Psoas muscle (tissue), 7 donors: ENCODE measurements at regions not wholly inside any gene's neighbourhood (a gene's known extent, or its start where the extent isn't known, plus 50 kb on each side); places are given as distances from the start of the nearest gene placed in this dataset.
A peak's percentile ranks its signal among the peaks of the same experiment; 100 is the strongest.
"Not testable (repeated sequence)": the region's sequence is repeated elsewhere in the genome, so short reads cannot be mapped to it uniquely, and the experiment has no call there.

Experiments used
- ATAC-seq, 4 donors: fragments of 200-7000 bp; cut with Tn5 transposase; one replicate each; pipeline ENCODE4 v1.9.1; 2020; ENCODE audit warnings: moderate library complexity in 3 of 4, mild to moderate bottlenecking in 2 of 4
- DNase-seq, 2 donors: peaks; one replicate each; pipeline ENCODE4 v3.0.0-alpha.2; 2020
- H3K27ac ChIP-seq: fragments of 200-600 bp; one replicate; pipeline ENCODE4 v1.8.0; 2022
- H3K27me3 ChIP-seq, 3 donors: fragments of 200-600 bp in 1 of 3; one replicate each; pipeline versions ENCODE4 v1.6.1 to v1.8.0; 2013 to 2022; ENCODE audit warnings: low read length in 2 of 3, mild to moderate bottlenecking in 2 of 3, moderate library complexity in 1 of 3; ENCODE audit not compliant: insufficient read depth in 3 of 3
- H3K36me3 ChIP-seq, 2 donors: fragments of 200-600 bp in 1 of 2; one replicate each; pipeline versions ENCODE4 v1.6.1 to v1.8.0; 2013 to 2022; ENCODE audit warnings: low read depth in 1 of 2, mild to moderate bottlenecking in 1 of 2, moderate library complexity in 1 of 2; ENCODE audit not compliant: insufficient read depth in 1 of 2
- H3K4me1 ChIP-seq: fragments of 200-600 bp; one replicate; pipeline ENCODE4 v1.8.0; 2022
- H3K4me3 ChIP-seq: fragments of 200-600 bp; one replicate; pipeline ENCODE4 v1.8.0; 2022; ENCODE audit warnings: mild to moderate bottlenecking
- H3K9me3 ChIP-seq: fragments of 200-600 bp; one replicate; pipeline ENCODE4 v1.8.0; 2022
- WGBS, 3 donors: extraction: QIAGEN DNeasy Blood & Tissue Kit; methylation state at CpG; one replicate each; pipeline versions ENCODE4 v1.1.6 to v1.1.7; 2013; 5-methylcytosine and 5-hydroxymethylcytosine counted together
- intact Hi-C, 2 donors: fragments of 100-400 bp; cut with DNase I; formaldehyde crosslinking; loops; one replicate each; pipeline versions ENCODE4 v1.11.0 to v1.14.2; 2022
- donor health status: healthy with polysubstance abuse.
- donor health status: DM: no; HTN: no; CAD: no; lungs with moderate emphysema.
- donor health status: Bipolar disorder and iron deficiency.
- donor health status: healthy.
- donor health status: DM: yes; HTN: yes; CAD: no.
- donor health status: DM: no; HTN: no; CAD: no.
- donor health status: DM: yes; HTN: yes; CAD: no.

DNA sequence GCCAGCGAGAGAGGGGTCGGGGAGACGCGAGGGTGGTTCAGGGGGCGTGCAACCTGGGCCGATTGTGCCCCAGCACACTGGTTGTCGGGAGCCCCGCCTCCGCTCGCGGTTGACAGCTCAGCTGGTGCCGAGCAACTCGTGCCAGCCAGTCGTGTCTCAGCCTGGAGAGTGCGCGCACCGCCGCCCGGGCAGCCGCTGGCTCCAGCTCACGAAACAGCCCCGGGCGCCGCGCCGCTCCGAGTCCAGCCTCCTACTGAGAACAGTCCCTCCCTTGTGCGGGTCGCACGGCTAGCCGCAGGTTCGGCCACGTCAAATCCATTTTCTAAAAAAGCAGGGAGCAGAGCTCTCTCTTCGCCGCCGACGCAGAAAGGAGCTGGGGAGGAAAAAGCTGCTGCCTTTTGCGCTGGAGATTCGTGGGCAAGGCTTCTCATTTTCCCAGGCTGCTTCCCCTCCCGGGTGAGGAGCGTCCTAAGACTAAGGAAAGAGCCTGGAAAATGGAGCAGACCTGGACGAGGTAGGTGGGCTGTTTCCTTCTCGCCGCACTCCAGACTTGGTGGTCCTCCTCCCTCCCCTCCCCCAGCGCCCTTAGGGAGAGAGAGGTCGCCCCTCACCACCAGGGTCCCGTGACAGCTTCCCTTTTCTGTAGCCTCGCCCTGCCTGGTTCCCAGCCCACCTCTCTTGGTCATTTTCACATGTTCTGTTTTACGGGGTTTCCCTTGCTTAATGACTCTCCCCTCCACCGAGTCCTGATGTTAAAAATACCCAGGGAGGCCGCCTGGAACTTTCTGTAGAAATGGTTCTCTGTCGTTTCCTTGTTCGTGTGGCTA is 56.7 kb upstream of the SEC22B start:
- ATAC-seq (peak; percentile 94 to 97 (median 95)), DNase-seq (peak in 1 of 2 donors; percentile 12)
- 0% methylated on average over 2 to 14 of the region's 53 CpGs; no CpG with 5 or more reads in 1 of the 3 donors for WGBS, 3 donors
- H3K36me3 ChIP-seq, intact Hi-C loops, H3K27ac ChIP-seq, H3K4me1 ChIP-seq, H3K9me3 ChIP-seq, H3K27me3 ChIP-seq: not testable (repeated sequence)
- peak overlapping the region; percentile 41 for H3K4me3 ChIP-seq

DNA sequence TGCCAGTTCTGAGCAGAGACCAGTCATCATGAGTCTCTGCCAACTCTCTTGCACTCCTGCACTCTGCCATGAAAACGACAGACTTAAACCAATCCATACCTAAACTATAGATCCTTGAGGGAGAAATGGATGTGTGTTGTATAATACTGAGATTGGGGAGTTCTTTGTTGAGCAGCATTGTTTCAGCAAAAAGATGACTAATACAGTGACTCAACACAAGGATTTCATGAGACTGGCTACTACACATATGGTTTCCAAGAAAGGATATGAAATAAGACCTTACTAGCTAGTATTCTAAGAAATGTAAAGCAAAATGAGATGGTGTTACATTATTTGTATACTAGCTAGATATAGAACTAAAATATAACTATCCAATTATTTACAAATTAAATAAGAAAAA is 53.5 kb upstream of the SEC22B start:
- WGBS, 3 donors = no CpG with 5 or more reads among the region's 1 CpG
- intact Hi-C loops, H3K4me1 ChIP-seq, H3K36me3 ChIP-seq, H3K9me3 ChIP-seq, H3K4me3 ChIP-seq, H3K27me3 ChIP-seq, DNase-seq: not testable (repeated sequence)
- H3K27ac ChIP-seq = peak overlapping the region; percentile 46
- peak in 2 of 4 donors; percentile 20 to 48 for ATAC-seq
